Kidney (tissue), 13 donors: ENCODE measurements at regions not wholly inside any gene's neighbourhood (a gene's known extent, or its start where the extent isn't known, plus 50 kb on each side); places are given as distances from the start of the nearest gene placed in this dataset.
"Not testable (repeated sequence)": the region's sequence is repeated elsewhere in the genome, so short reads cannot be mapped to it uniquely, and the experiment has no call there.

Experiments used
- DNase-seq, 5 donors: peaks; one replicate each; pipeline ENCODE4 v3.0.0-alpha.2; 2013 to 2020
- FAIRE-seq: peaks from 2 replicates; lab custom pipeline; 2012; peaks lifted over from hg19 to GRCh38; lab: Jason Lieb, UNC
- H3K27ac ChIP-seq, 2 donors: one replicate each; pipeline ENCODE4 v1.7.0; 2013; ENCODE audit warnings: low read depth in 2 of 2, low read length in 2 of 2, inconsistent platforms in 1 of 2
- H3K27me3 ChIP-seq: one replicate; pipeline ENCODE4 v1.7.1; 2013; ENCODE audit warnings: low read length, inconsistent platforms; ENCODE audit not compliant: control insufficient read depth, insufficient read depth
- H3K36me3 ChIP-seq, 3 donors: one replicate each; pipeline versions ENCODE4 v1.7.0 to v1.7.1; 2013; ENCODE audit warnings: low read length in 3 of 3, control low read depth in 1 of 3, inconsistent platforms in 1 of 3; ENCODE audit not compliant: insufficient read depth in 3 of 3, control insufficient read depth in 2 of 3
- H3K4me1 ChIP-seq, 3 donors: one replicate each; pipeline versions ENCODE4 v1.7.0 to v1.7.1; 2013; ENCODE audit warnings: low read length in 3 of 3, inconsistent platforms in 1 of 3, low read depth in 1 of 3; ENCODE audit not compliant: control insufficient read depth in 2 of 3, insufficient read depth in 2 of 3
- H3K4me3 ChIP-seq, 3 donors: one replicate each; pipeline versions ENCODE4 v1.7.0 to v1.8.1; 2013; ENCODE audit warnings: low read length in 3 of 3, control low read depth in 1 of 3, inconsistent platforms in 1 of 3
- H3K9ac ChIP-seq, 3 donors: one replicate each; pipeline versions ENCODE4 v1.7.0 to v1.7.1; 2013; ENCODE audit warnings: low read length in 3 of 3, control low read depth in 1 of 3, inconsistent platforms in 1 of 3
- H3K9me3 ChIP-seq, 3 donors: one replicate each; pipeline versions ENCODE4 v1.7.0 to v1.7.1; 2013; ENCODE audit warnings: low read length in 3 of 3, control low read depth in 1 of 3, inconsistent platforms in 1 of 3; ENCODE audit not compliant: control insufficient read depth in 2 of 3, insufficient read depth in 1 of 3
- intact Hi-C: fragments of 100-400 bp; cut with DNase I; formaldehyde crosslinking; loops from one replicate; pipeline ENCODE4 v1.11.1; 2022
- TF ChIP-seq, protein P1 (sequence below): IDR thresholded peaks from 3 replicates; pipeline ENCODE4 v1.5.1; 2012; ENCODE audit warnings: mild to moderate bottlenecking, moderate library complexity, borderline replicate concordance; ENCODE audit not compliant: insufficient read depth; ENCODE audit errors: extremely low read depth
- donor health status: control.
- donor health status: control.
- donor health status: control.
- donor health status: control.
- donor health status: control.
- donor health status: DM: yes; HTN: yes; CAD: no.
- donor health status: Normal renal cell carcinoma (clear cell type).

DNA sequence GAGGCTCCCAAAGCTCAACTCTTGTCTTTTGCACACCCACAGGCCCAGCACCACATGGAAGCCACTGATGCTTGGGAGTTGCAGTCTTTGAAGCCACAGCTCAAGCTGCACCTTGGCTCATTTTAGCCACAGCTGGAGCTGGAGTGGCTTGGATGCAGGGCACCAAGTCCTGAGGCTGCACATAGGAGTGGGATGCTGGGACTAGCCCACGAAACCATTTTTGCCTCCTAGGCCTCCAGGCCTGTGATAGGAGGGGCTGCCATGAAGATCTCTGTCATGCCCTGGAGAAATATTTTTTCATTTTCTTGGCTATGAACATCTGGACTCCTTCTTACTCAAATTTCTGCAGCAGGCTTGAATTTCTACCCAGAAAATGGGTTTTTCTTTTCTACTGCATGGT, 438.5 kb upstream of the TNC start:
- no peak for FAIRE-seq
- no peak for DNase-seq

DNA sequence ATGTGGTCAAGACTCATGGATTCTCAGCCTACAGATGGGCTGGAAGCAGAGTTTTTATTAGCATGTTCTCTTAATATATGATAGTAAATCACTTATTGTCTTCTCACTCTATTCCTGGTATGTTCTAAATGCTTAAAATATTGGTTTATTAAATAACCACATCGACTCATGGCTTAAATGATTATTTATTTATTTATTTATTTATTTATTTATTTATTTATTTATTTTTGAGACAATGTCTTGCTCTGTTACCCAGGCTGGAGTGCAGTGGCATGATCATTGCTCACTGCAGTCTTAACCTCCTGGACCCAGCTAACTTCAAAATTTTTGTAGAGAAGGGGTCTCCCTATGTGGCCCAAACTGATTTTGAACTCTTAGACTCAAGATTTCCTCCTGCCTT, 457.2 kb upstream of the TNC start:
- FAIRE-seq (no peak), DNase-seq (no peak)
- H3K27ac ChIP-seq = no peak overlapping the region
- H3K36me3 ChIP-seq = no peaks in the 10 kb centered on the region
- no peaks in the 10 kb centered on the region for H3K4me1 ChIP-seq
- H3K4me3 ChIP-seq = no peak overlapping the region
- no peaks in the 10 kb centered on the region for H3K9me3 ChIP-seq
- H3K27me3 ChIP-seq = no peaks in the 10 kb centered on the region
- no peak overlapping the region for H3K9ac ChIP-seq
- TF ChIP-seq, protein P1, sequence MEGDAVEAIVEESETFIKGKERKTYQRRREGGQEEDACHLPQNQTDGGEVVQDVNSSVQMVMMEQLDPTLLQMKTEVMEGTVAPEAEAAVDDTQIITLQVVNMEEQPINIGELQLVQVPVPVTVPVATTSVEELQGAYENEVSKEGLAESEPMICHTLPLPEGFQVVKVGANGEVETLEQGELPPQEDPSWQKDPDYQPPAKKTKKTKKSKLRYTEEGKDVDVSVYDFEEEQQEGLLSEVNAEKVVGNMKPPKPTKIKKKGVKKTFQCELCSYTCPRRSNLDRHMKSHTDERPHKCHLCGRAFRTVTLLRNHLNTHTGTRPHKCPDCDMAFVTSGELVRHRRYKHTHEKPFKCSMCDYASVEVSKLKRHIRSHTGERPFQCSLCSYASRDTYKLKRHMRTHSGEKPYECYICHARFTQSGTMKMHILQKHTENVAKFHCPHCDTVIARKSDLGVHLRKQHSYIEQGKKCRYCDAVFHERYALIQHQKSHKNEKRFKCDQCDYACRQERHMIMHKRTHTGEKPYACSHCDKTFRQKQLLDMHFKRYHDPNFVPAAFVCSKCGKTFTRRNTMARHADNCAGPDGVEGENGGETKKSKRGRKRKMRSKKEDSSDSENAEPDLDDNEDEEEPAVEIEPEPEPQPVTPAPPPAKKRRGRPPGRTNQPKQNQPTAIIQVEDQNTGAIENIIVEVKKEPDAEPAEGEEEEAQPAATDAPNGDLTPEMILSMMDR = no peak
- intact Hi-C loops = no loop called here

More for the DNA sequence above, 438.5 kb upstream of the TNC start:
- Histone ChIP-seq H3K4me3 (no peak overlapping the region), H3K27ac (no peak overlapping the region), H3K27me3 (no peaks in the 10 kb centered on the region), H3K9ac (no peak overlapping the region), H3K4me1 (no peaks in the 10 kb centered on the region), H3K36me3 (no peaks in the 10 kb centered on the region), H3K9me3 (peaks cover 0 to 7% (median 0%) of the 10 kb centered on the region in 3 donors)
- TF ChIP-seq, protein P1 = no peak
- intact Hi-C loops = no loop called here

DNA sequence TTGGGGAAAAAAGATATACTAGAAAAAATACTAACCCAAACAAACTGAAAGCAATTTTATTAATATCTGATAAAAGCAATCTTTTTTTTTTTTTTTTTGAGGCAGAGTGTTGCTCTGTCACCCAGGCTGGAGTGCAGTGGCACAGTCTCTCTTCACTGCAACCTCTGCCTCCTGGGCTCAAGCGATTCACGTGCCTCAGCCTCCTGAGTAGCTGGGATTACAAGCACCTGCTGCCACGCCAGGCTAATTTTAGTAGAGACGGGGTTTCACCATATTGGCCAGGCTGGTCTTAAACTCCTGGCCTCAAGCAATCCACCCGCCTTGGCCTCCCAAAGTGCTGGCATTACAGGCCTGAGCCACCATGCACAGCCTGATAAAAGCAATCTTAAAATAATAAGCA, 467.5 kb upstream of the TNC start:
- H3K4me1 ChIP-seq, H3K9ac ChIP-seq, H3K27ac ChIP-seq, H3K27me3 ChIP-seq, H3K4me3 ChIP-seq, H3K36me3 ChIP-seq, intact Hi-C loops, FAIRE-seq, H3K9me3 ChIP-seq, DNase-seq: not testable (repeated sequence)

DNA sequence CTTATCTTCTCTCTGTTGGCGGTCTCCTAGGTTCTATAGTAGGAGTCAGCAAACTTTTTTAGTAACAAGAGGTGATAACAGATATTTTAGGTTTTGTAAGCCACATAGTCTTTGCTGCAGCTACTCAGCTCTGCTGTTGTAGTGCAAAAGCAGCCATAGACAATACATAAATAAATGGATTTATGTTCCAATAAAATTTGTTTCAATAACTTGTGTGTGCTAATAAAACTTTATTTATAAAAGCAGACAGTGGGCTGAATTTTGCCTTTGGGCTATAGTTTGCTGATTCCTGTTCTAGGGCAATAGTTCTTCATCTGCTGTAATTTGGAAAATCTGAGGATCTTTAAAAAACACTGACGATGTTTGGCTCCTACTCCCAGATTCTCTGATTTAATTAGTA, 469.4 kb upstream of the TNC start:
- Histone ChIP-seq H3K27me3 (no peaks in the 10 kb centered on the region), H3K36me3 (no peaks in the 10 kb centered on the region), H3K9ac (no peak overlapping the region), H3K4me1 (no peaks in the 10 kb centered on the region), H3K9me3 (peaks cover 0 to 8% (median 0%) of the 10 kb centered on the region in 3 donors), H3K27ac (no peak overlapping the region), H3K4me3 (no peak overlapping the region)
- TF ChIP-seq, protein P1 = no peak
- intact Hi-C loops = no loop called here
- FAIRE-seq (no peak), DNase-seq (no peak)
